ENCODE measurements at regions not wholly inside any gene's neighbourhood (a gene's known extent, or its start where the extent isn't known, plus 50 kb on each side); places are given as distances from the start of the nearest gene placed in this dataset.
A peak's percentile ranks its signal among the peaks of the same experiment; 100 is the strongest.

DNA sequence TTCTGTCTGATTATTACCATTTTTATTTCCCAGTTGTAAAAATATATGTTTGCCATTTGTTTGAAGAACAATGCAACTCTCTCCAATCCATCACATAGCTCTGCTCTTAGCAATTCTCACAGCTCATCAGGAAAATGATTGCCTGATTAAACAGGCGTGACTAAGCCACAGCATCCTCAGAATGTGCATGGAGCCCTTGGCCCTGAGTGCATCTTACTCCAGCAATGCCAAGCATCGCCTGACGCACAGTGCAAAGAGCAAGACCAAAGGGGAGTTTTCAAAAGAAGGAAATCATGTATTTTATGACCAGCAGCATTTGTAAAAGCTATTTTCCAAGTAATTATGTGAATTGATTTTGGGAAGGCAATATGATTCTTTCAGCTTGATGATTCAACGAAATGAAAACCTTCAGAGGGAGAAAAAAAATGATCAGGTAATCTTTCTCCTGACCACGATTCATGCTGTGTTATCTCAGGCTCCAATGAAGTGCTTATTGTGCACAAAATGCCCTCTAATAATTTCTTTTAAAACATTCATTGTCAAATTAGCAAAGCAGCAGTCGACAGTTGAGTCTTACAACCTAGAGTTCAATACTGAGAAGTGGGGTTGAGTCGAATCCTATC is 138.0 kb upstream of the FAM9B start:
- Histone ChIP-seq H3K4me2 (ENCODE audit: low read depth, low read length) (no peak overlapping the region), H2BK20ac (ENCODE audit: low read depth, low read length) (no peak overlapping the region), H4K8ac (ENCODE audit: low read depth in 2 of 2, low read length in 2 of 2) (no peak overlapping the region), H3K23ac (ENCODE audit: low read depth, low read length) (no peak overlapping the region), H2BK15ac (ENCODE audit: low read depth, low read length) (no peak overlapping the region), H3K4me3 (ENCODE audit: insufficient read depth, low read depth, low read length) (no peak overlapping the region), H2AK9ac (replicated peaks; ENCODE audit: low read depth, low read length, poor library complexity) (no peak overlapping the region), H3K36me3 (ENCODE audit: control insufficient read depth, insufficient read depth, low read length) (no peaks in the 10 kb centered on the region), H3K9me3 (ENCODE audit: control insufficient read depth, insufficient read depth, low read length) (peaks cover 11% of the 10 kb centered on the region), H3K18ac (ENCODE audit: low read depth, low read length) (no peak overlapping the region), H3K79me1 (ENCODE audit: low read depth in 1 of 2, low read length in 2 of 2) (no peaks in the 10 kb centered on the region), H2BK5ac (ENCODE audit: low read depth, low read length, poor library complexity, severe bottlenecking) (no peak overlapping the region), H4K5ac (ENCODE audit: low read depth, low read length) (no peak overlapping the region), H4K91ac (ENCODE audit: insufficient read depth, low read depth, low read length) (no peak overlapping the region), H4K20me1 (ENCODE audit: insufficient read depth, low read length) (no peaks in the 10 kb centered on the region), H2BK120ac (ENCODE audit: low read depth, low read length) (no peak overlapping the region), H2AFZ (replicated peaks; ENCODE audit: low read length, poor library complexity) (no peak overlapping the region), H2AK5ac (ENCODE audit: low read depth, low read length) (no peak overlapping the region), H3K56ac (ENCODE audit: extremely low read depth, insufficient read depth, low read length) (no peak overlapping the region), H3K27me3 (ENCODE audit: control insufficient read depth, insufficient read depth, low read length) (no peaks in the 10 kb centered on the region), H3K14ac (replicated peaks; ENCODE audit: low read depth, low read length) (no peak overlapping the region), H3K4ac (ENCODE audit: low read depth, low read length) (no peak overlapping the region), H3K4me1 (ENCODE audit: control insufficient read depth, insufficient read depth, low read length) (peaks cover 2% of the 10 kb centered on the region; the same call in 1 of the 2 replicates), H3K9ac (ENCODE audit: low read depth, low read length) (no peak overlapping the region), H3K27ac (ENCODE audit: insufficient read depth, low read length) (no peak overlapping the region), H3K9me1 (ENCODE audit: insufficient read depth, low read length) (0 out of 2 replicates have a peak, but pooled peaks cover 3% of the 10 kb centered on the region)
- ATAC-seq (ENCODE audit: low read depth) (peak; percentile 72), DNase-seq (peak; percentile 82)
- 0 out of 2 replicates have a peak, but pooled peaks have one; percentile 23 for TF ChIP-seq BHLHE40 (IDR thresholded peaks at IDR 0.05; ENCODE audit: low read depth, low read length)
- TF ChIP-seq RAD21 (IDR thresholded peaks at IDR 0.05; ENCODE audit: low read length) = no peak
- CTCF ChIA-PET = no interaction called here
- intact Hi-C loops (cut with micrococcal nuclease) = no loop called here
- whole genome bisulfite sequencing, 2 experiments (ENCODE audit: extremely low coverage in 2 of 2, insufficient read length in 1 of 2) = 17% methylated on average over 2 of the region's 7 CpGs; no CpG with 5 or more reads in 1 of the 2 experiments
- dilution Hi-C loops (cut with HindIII; ENCODE audit: low sequenced_read_pairs, unreplicated experiment) = no loop called here
- in situ Hi-C loops (cut with MboI; ENCODE audit: low sequenced_read_pairs) = no loop called here
- no TSS peak for BruUV-seq (replicated peaks)
- POLR2A ChIA-PET (ENCODE audit: unreplicated experiment) = no interaction called here

Data from IMR-90 (cell line).